ENCODE measurements at regions not wholly inside any gene's neighbourhood (a gene's known extent, or its start where the extent isn't known, plus 50 kb on each side); places are given as distances from the start of the nearest gene placed in this dataset.
"Not testable (repeated sequence)": the region's sequence is repeated elsewhere in the genome, so short reads cannot be mapped to it uniquely, and the experiment has no call there.

GRCh38 chr13:82501834-82502233 is 1380.4 kb downstream of the SLITRK1 start:
- no peak for ATAC-seq
- no peak for TF ChIP-seq POLR2A (IDR thresholded peaks at IDR 0.05)
- no peak for TF ChIP-seq POLR2AphosphoS5 (IDR thresholded peaks at IDR 0.05)
- TF ChIP-seq, protein P1, sequence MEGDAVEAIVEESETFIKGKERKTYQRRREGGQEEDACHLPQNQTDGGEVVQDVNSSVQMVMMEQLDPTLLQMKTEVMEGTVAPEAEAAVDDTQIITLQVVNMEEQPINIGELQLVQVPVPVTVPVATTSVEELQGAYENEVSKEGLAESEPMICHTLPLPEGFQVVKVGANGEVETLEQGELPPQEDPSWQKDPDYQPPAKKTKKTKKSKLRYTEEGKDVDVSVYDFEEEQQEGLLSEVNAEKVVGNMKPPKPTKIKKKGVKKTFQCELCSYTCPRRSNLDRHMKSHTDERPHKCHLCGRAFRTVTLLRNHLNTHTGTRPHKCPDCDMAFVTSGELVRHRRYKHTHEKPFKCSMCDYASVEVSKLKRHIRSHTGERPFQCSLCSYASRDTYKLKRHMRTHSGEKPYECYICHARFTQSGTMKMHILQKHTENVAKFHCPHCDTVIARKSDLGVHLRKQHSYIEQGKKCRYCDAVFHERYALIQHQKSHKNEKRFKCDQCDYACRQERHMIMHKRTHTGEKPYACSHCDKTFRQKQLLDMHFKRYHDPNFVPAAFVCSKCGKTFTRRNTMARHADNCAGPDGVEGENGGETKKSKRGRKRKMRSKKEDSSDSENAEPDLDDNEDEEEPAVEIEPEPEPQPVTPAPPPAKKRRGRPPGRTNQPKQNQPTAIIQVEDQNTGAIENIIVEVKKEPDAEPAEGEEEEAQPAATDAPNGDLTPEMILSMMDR (IDR thresholded peaks at IDR 0.05): no peak
- no peak for TF ChIP-seq EP300 (IDR thresholded peaks at IDR 0.05)
- H3K4me3 ChIP-seq: no peak overlapping the region

DNA sequence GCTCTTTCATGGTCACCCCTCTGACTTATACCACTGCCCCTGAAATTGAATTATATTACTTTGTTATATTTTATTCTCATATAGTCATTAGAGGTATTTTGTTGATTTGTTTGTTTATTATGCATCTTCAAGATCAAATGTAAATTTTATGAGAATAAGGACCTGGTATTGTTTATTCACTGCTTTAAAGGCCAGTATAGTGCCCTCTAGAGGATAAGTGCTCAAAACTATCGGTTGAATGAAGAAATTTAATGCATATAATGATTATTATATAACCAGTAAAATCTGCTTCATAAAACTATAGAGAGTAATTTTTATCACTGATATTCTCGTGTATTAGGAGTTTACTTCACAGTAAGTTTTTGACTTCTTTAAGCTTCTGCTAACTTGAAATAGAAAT is 1401.9 kb downstream of the SLITRK1 start:
- WGBS, 2 donors (ENCODE audit: low coverage in 1 of 2): 26 to 46% methylated on average over 2 of the region's 2 CpGs
- no peak for ATAC-seq
- Histone ChIP-seq H3K4me1 (no peaks in the 10 kb centered on the region), H3K36me3 (no peaks in the 10 kb centered on the region), H3K4me3 (no peak overlapping the region), H3K9me3 (no peaks in the 10 kb centered on the region), H3K27ac (no peak overlapping the region), H3K27me3 (no peaks in the 10 kb centered on the region)
- TF ChIP-seq POLR2AphosphoS5 (IDR thresholded peaks at IDR 0.05) (no peak), EP300 (IDR thresholded peaks at IDR 0.05) (no peak), POLR2A (IDR thresholded peaks at IDR 0.05) (no peak)
- TF ChIP-seq, protein P1 (IDR thresholded peaks at IDR 0.05): no peak

More at GRCh38 chr13:82501834-82502233, 1380.4 kb downstream of the SLITRK1 start:
- Histone ChIP-seq H3K4me1 (no peaks in the 10 kb centered on the region), H3K9me3 (no peaks in the 10 kb centered on the region), H3K36me3 (no peaks in the 10 kb centered on the region), H3K27me3 (no peaks in the 10 kb centered on the region), H3K27ac (no peak overlapping the region)

- no peak for TF ChIP-seq POLR2A (IDR thresholded peaks at IDR 0.05)
- TF ChIP-seq, protein P1 (IDR thresholded peaks at IDR 0.05): no peak
- no peak for TF ChIP-seq POLR2AphosphoS5 (IDR thresholded peaks at IDR 0.05)
- no peak for TF ChIP-seq EP300 (IDR thresholded peaks at IDR 0.05)
- 71 to 86% methylated on average over 1 of the region's 1 CpG for WGBS, 2 donors (ENCODE audit: low coverage in 1 of 2)
- H3K4me1 ChIP-seq: no peaks in the 10 kb centered on the region
These were observed 1404.8 kb downstream of the SLITRK1 start for GRCh38 chr13:82477436-82477835.

DNA sequence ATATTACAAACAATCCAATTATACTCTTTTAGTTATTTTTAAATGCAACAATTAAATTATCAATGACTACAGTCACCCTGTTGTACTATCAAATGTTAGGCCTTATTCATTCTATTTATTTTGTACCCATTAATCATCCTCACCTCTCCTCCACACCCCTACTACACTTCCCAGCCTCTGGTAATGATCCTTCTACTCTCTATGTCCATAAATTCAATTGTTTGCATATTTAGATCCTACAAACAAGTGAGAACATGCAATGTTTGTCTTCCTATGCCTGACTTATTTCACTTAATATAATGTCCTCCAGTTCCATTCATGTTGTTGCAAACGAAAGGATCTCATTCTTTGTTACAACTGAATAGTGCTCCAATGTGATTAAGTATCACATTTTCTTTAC is 1414.6 kb downstream of the SLITRK1 start:
- Histone ChIP-seq H3K9me3 (no peaks in the 10 kb centered on the region), H3K36me3 (no peaks in the 10 kb centered on the region), H3K27ac (no peak overlapping the region), H3K4me1 (no peaks in the 10 kb centered on the region), H3K4me3 (no peak overlapping the region), H3K27me3 (no peaks in the 10 kb centered on the region)
- ATAC-seq: no peak
- TF ChIP-seq POLR2AphosphoS5 (IDR thresholded peaks at IDR 0.05): no peak
- TF ChIP-seq EP300 (IDR thresholded peaks at IDR 0.05): no peak
- 60 to 68% methylated on average over 1 of the region's 1 CpG for WGBS, 2 donors (ENCODE audit: low coverage in 1 of 2)

More at GRCh38 chr13:82477436-82477835, 1404.8 kb downstream of the SLITRK1 start:
- H3K4me3 ChIP-seq: no peak overlapping the region
- ATAC-seq: no peak
- no peak overlapping the region for H3K27ac ChIP-seq
- no peaks in the 10 kb centered on the region for H3K27me3 ChIP-seq
- no peaks in the 10 kb centered on the region for H3K36me3 ChIP-seq
- H3K9me3 ChIP-seq: no peaks in the 10 kb centered on the region

GRCh38 chr13:82459575-82459974 is 1422.7 kb downstream of the SLITRK1 start:
- H3K27me3 ChIP-seq, H3K9me3 ChIP-seq, H3K4me1 ChIP-seq, H3K4me3 ChIP-seq, ATAC-seq, H3K36me3 ChIP-seq, H3K27ac ChIP-seq: not testable (repeated sequence)
- WGBS, 2 donors (ENCODE audit: low coverage in 1 of 2): 70% methylated on average over 4 of the region's 4 CpGs; no CpG with 5 or more reads in 1 of the 2 donors

GRCh38 chr13:82458169-82458568 is 1424.1 kb downstream of the SLITRK1 start:
- H3K27ac ChIP-seq: no peak overlapping the region
- no peaks in the 10 kb centered on the region for H3K9me3 ChIP-seq
- H3K36me3 ChIP-seq: no peaks in the 10 kb centered on the region
- 95% methylated on average over 13 of the region's 13 CpGs; no CpG with 5 or more reads in 1 of the 2 donors for WGBS, 2 donors (ENCODE audit: low coverage in 1 of 2)
- ATAC-seq: no peak
- TF ChIP-seq EP300 (IDR thresholded peaks at IDR 0.05): no peak
- no peak for TF ChIP-seq POLR2A (IDR thresholded peaks at IDR 0.05)
- TF ChIP-seq, protein P1 (IDR thresholded peaks at IDR 0.05): no peak
- TF ChIP-seq POLR2AphosphoS5 (IDR thresholded peaks at IDR 0.05): no peak
- no peaks in the 10 kb centered on the region for H3K27me3 ChIP-seq
- no peak overlapping the region for H3K4me3 ChIP-seq
- H3K4me1 ChIP-seq: no peaks in the 10 kb centered on the region

DNA sequence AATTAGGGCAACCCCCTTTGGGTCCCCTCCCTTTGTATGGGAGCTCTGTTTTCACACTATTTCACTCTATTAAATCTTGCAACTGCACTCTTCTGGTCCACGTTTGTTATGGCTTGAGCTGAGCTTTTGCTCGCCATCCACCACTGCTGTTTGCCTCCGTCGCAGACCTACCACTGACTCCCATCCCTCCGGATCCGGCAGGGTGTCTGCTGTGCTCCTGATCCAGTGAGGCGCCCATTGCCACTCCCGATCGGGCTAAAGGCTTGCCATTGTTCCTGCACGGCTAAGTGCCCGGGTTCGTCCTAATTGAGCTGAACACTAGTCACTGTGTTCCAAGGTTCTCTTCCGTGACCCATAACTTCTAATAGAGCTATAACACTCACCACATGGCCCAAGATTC is 1424.7 kb downstream of the SLITRK1 start:
- not testable (repeated sequence) for H3K27ac ChIP-seq, H3K36me3 ChIP-seq, ATAC-seq, H3K4me3 ChIP-seq, H3K27me3 ChIP-seq, H3K4me1 ChIP-seq, H3K9me3 ChIP-seq
- 80% methylated on average over 6 of the region's 13 CpGs; no CpG with 5 or more reads in 1 of the 2 donors for WGBS, 2 donors (ENCODE audit: low coverage in 1 of 2)

Data from gastroesophageal sphincter (tissue), 4 donors.